Left renal pelvis (tissue), 4 donors: ENCODE measurements at regions not wholly inside any gene's neighbourhood (a gene's known extent, or its start where the extent isn't known, plus 50 kb on each side); places are given as distances from the start of the nearest gene placed in this dataset.

Experiments used
- DNase-seq, 4 donors: peaks; one replicate each; pipeline ENCODE4 v3.0.0-alpha.2; 2013; ENCODE audit warnings: low read depth in 4 of 4, low spot score in 3 of 4

- no peak for DNase-seq
These were observed 293.0 kb upstream of the VRK2 start for GRCh38 chr2:57753636-57754035.

GRCh38 chr2:57758686-57759085 lies 287.9 kb upstream of the VRK2 start:
- no peak for DNase-seq

DNA sequence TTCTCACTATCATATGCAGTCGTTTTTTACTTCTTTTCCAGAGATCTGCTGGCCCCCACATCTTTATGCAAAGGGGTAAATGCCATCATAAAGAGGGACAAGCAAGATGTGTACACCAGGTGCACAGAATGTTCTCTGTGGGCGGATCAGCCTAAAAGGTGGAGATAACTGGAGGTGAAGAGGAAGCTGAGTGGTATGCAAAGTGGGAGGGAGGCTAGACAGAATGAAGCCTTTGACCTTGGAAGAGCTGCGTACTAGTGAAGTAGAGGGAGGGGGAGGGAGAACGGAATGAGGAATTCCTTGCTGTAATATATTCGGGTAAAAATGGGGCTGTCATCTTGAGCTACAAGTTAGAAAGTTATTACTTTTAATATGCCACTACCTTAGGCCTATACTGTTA lies 287.5 kb upstream of the VRK2 start:
- DNase-seq, result no peak

GRCh38 chr2:57759822-57760300 lies 286.7 kb upstream of the VRK2 start:
- DNase-seq, result peak; percentile 55 to 66 (median 60)

DNA sequence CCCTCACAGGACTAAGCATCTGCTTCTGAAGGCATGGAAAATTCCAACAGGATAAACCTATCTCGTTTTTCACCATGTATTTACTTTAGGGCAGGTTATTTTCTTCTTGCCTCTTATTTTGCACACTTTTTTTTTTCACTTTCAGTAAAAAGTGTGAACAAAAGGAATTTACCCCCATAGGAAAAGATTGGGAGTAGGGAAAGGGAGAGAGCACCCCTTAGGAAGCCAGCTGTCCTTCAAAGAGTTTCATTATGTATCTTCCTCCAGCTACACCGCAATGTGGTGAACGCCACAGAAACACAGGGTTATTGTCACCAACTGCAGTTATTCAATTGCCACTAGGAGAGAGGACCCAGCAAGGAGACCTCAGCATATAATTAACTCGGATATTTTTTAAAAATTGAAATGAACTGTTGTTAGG lies 286.2 kb upstream of the VRK2 start:
- no peak for DNase-seq

GRCh38 chr2:57776916-57777315 lies 269.7 kb upstream of the VRK2 start:
- no peak for DNase-seq

DNA sequence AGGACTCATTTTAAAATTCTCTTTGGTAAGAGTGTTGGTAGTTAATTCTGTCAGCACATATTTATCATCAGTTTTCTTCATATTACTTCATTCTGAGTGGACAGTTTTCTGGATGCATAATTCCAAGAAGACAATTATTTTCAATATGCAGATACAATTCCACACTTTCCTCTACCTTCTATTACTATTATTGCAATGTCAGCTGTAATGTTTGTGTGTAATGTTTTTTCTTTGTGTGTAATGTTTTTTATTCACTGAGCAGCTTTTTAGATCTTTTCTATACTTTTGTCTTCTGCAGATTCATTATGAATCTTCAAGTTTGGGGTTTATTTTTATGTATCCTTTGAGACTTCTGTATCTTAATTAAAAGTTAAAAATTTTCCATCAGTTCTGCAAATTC lies 264.0 kb upstream of the VRK2 start:
- no peak for DNase-seq

GRCh38 chr2:57793310-57793709 lies 253.3 kb upstream of the VRK2 start:
- no peak for DNase-seq

DNA sequence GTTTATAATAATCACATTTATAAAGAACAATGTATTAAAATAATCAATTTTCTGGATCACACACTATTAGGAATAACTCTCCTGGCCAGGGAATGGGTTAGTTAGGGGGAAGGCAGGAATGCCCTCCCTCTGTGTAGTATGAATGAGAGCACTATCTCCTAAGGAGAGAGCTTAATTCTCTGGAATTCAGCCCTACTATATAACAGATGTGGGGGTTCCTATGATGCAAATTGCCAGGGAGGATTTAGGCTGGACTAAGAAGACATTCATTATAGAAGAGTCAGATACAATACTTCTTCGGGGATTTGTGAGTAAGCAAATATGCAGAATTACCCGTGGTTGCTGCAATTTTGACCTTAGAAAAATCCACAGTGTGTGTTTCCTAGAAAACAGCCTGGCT lies 250.1 kb upstream of the VRK2 start:
- DNase-seq, result no peak

GRCh38 chr2:57798346-57798745 lies 248.3 kb upstream of the VRK2 start:
- no peak for DNase-seq

DNA sequence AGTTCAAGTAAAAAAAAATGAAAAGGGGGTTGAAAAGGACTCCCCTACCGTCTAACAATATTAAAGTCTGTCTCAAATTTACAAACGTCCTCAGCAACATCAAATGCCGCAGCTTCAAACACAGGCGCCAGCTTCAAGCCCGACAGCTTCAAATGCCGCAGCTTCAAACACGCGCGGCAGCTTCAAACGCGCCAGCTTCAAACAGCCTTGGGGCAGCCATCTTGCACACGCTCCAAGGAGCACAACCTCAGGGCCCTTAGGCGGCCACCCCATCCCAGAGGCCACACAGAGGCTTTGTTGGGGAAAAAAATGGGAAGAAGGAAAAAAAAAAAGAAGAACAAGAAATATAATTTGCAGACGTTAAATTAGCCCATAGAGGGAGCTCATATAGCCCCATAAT lies 244.4 kb upstream of the VRK2 start:
- no peak for DNase-seq

DNA sequence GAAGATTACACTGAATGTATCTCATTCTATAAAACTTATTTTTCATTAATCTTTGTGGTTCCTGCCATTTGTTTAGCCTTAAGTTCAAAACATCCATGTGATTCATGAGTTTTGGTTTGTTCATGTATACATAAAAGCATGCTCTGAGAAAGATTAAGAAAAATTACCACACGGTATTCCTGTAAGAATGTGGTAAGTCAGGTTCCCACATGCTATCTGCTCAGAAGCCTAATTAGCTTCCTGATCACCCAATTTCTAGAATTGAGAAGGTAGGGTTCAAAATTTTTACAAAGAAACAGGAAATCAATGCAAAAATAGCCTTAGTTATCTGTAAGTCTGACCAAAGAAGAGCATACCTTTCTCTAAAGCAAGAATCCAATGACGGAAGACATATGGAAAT lies 241.6 kb upstream of the VRK2 start:
- no peak for DNase-seq

- no peak for DNase-seq
These were observed 240.1 kb upstream of the VRK2 start for GRCh38 chr2:57806449-57806968.

DNA sequence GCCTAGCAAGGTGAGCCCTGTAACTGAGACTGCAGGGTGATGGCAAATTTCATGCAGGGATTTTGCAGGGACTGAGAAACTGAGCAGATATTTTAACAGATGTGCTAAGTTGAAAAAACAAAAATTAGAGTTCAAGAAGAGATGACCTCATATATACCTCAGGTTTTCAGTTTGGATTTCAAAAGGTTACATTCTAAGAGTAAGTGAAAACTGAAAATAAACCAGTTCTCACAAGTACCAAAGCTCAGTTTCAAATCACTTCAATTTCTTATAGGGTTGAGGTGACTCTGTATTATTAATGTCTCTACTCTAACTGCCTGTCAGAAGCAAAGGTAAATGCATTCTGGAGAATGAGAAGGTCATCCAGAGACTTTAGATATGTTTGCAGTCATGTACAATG lies 237.4 kb upstream of the VRK2 start:
- no peak for DNase-seq

DNA sequence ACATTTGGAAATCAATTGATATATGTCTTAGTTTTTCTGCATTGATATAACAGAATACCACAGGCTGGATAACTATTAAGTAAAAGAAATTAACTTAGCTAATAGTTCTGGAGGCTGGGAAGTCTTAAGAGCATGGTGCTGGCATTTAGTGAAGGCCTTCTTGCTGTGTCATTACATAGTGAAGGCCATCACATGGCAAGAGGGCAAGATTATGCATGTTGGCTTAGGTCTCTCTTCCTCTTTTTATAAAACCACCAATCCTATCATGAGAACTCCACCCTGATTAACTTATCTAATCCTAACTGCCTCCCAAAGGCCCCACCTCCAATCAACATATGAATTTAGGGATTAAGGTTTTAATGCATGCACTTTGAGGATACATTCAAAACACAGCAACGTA lies 225.5 kb upstream of the VRK2 start:
- DNase-seq, result no peak

GRCh38 chr2:57828221-57828620 lies 218.4 kb upstream of the VRK2 start:
- no peak for DNase-seq

DNA sequence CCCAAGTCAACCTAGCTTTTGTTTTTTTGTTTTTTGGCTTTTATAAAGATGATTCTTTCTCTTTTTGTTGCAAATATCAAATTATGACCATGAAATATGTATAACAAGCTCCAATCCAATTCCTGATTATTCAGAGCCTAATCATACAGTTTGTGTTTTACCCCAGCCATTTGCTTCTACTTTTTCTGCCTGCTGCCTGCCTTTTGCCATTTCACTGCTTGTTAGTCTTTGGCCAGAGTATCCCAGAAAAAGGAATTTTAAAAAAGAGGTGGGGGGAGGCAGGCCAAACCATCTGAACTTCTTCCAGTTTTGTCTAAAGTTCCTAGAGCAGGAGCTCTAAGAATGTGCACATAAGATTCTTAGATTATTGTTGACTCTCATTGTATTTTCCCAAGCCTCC lies 211.9 kb upstream of the VRK2 start:
- DNase-seq, result no peak

DNA sequence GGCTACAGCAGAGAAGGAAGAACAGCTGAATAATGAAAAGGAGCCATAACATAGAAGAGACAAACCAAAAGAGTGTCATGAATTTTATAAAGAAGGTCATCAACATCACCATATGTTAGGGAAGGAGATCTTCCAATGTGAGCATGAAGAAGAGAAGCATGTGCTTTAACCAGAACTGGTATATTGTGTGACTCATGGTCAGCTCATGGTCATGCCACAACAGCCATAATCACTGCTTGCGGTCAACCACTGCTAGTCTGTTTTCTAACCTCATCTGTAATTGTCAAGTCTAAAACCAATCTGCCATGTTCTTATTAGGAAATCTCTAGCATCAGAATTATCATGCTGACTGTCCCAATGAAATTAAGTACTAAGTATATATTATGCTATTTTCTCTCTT lies 204.1 kb upstream of the VRK2 start:
- no peak for DNase-seq

GRCh38 chr2:57843158-57843557 lies 203.4 kb upstream of the VRK2 start:
- DNase-seq, result no peak

DNA sequence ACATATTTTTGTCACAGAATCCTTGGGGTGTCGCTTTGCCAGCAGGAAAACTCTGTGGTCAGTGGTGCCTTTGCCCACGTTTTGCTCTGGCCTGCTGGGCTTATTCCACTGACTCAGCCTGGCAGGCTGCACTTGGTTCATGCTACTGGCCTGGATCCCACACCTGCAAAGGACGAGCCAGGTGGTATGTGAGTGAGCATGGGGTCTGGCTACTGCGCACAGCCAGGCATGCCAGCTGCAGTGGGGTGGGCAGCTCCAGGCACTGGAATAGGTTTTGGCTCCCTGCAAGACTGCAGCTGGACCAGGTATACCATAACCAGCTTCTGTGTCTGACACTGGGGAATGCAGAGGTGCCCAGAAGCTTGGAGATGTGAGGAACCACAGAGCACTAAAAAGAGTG lies 197.9 kb upstream of the VRK2 start:
- no peak for DNase-seq

DNA sequence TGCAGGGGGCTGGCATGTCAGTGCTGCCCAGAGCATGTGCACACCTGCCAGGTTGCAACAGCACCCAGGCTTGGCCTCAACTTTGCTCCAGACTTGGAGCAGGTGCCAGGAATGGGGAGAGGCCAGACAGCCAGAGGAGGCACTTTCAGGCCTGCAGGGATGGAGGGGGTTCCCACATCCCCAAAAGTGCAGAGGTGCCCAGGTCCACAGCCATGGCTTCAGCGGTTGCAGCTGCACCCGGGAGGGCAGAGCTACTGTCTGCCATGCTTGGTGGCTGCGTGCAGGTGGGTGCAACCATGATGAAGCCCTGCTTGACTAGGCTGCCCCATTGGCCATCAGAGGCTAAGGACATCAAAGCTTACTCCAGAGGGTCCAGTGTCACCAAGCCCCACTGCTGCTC lies 196.8 kb upstream of the VRK2 start:
- no peak for DNase-seq

GRCh38 chr2:57850415-57851130 lies 196.0 kb upstream of the VRK2 start:
- DNase-seq, result no peak

- DNase-seq, result no peak
These were observed 191.4 kb upstream of the VRK2 start for GRCh38 chr2:57855212-57855611.
